AML-193 (cell line): ENCODE measurements at regions not wholly inside any gene's neighbourhood (a gene's known extent, or its start where the extent isn't known, plus 50 kb on each side); places are given as distances from the start of the nearest gene placed in this dataset.
A peak's percentile ranks its signal among the peaks of the same experiment; 100 is the strongest.

ENCODE experiments used
- DNase-seq, 2 experiments: peaks; one replicate each; lab custom pipeline; 2025; lab: John Stamatoyannopoulos, UW

DNA sequence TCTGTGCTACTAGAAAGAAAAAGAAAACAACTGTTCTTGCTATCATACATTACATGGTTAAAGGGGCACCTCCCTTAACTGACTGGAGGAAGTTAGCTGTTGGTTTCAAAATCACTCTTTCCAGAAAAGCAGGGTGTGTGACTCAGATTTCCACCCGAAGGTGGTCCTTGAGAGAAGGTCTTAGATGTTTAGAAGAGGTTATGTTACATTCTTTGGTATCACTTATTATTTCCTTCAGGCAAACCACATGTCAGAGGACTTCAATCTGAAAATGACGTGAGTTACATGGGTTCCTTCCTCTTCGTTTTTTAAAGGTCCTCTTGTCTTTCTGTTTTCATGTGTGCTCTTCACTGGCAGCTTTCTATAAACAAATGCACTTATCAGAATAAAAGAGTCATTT, 307.9 kb upstream of the CBLB start:
- DNase-seq = peak; percentile 53 to 54

DNA sequence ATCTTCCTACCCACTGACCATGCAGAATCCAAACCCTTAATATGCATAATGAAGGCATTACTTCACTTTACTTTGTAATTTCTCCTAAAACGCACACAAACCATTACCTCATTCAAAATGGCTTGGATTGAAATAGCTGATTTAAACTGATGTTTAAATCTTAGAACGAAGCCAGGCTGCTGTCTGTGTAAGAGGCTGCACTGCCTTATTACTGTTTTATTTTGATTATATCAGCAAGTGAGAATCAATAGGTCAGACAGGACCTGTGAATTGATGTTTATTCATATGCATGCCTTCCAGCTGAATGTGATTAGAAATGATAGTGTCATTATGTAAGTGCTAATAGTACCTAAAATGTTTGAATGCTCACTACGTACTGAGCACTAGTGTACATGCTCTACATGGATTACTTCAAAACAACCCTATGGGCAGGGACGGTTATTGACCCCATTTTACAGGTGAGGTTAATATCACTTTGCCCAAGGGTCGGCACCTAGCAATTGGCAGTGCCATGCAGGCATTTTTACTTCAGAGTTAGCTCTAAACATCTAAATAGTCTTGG, 314.2 kb upstream of the CBLB start:
- no peak for DNase-seq

DNA sequence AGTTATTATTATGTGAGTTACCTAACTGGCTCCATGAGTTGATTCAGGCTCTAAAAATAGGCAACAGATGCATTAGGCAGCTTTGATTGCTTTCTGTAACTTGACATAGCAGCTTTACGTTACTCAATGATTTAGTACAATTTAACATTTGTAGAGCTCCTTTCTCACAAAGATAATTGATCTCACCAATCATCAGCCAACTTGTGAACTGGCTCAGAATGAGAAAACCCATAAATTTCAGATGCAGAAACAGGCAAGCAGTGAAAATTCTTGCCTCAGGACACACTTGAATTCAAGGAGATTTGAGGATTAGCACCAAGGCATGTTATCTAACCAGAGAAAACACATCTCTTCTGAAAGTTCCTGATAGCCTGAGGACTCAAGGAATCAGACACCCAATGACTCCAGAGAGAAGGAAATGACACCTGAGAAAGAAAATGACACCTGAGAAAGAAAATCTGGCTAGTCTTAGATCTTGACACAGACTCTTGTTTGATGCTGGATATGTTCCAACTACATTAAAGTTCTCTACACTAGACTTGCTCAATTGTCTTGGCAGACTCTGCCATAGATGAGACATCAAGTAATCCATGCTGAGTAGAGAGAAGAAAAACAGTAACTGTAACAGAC, 315.1 kb upstream of the CBLB start:
- no peak for DNase-seq

DNA sequence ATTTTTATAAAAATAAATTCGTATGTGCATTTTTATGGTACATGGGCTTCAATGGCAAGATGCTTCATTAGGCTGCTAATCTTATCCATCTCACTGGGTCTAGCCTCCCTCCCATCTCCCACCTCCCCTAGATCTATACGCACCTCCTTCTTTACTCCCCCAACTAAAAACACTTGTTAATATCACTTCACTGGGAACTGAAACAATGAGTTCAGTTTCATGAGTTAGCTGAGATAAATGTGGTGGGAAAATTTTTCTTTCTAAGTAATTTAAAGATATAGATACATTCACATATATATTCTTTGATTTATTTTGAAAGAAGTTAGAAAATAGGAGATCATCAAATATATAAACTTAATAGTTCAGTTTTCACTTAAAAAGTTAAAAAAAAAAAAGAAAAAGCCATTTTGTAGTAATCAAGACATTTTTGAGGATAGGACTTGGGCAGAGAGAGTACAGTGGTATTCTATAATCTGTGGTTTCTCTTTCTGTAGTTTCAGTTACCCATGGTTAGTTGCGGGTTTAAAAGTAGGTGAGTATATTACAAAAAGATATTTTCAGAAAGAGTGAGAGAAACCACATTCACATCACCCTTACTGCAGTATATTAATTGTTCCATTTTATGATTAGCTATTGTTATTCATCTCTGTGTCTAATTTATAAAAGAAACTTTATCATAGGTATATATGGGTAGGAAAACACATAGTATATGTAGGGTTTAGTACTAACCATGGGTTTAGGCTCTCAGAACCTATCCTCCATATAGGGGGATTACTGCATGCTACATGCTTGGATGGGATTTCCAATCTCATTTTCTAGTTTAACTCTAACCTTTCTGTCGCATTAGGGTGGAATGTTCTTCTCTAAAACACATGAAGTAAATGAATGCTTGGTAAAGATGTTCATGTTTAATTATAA, 316.0 kb upstream of the CBLB start:
- DNase-seq = no peak

DNA sequence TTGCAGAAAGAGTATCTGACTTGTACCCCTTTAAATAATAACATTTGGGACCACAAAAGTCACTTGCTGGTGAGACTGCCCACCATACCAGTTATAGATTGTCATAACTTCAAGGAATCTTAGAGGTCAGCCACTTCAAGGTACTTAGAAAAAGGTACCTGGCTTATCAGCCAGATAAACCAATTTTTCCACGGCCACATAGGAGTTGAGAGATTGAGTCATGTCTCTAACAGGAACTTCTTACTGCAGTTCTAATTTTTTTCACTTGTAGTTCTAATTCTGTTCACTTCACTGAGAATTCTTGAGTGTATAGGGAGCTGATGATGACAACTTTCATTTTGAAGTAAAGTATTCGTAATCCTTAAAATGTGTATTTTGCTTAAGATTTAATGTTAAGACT, 317.1 kb upstream of the CBLB start:
- DNase-seq = no peak

DNA sequence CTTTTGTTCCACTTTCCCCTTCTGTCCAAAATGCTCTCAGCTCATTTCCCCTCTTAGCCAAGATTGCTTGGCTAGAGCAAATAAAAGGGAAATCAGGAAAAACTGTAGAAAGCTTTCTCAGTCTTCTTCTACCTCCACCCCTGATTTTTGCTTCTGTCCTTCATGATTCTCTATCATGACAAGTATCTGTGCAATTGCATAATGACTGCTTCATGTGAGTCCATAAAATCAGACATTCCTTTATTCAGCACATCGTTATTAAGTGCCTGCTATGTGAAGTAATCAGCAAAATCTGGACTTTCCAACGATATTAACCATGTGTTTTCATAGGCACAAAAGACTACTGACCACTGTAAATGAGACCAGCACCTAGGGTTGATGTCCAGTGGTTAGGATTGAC, 321.5 kb upstream of the CBLB start:
- no peak for DNase-seq

DNA sequence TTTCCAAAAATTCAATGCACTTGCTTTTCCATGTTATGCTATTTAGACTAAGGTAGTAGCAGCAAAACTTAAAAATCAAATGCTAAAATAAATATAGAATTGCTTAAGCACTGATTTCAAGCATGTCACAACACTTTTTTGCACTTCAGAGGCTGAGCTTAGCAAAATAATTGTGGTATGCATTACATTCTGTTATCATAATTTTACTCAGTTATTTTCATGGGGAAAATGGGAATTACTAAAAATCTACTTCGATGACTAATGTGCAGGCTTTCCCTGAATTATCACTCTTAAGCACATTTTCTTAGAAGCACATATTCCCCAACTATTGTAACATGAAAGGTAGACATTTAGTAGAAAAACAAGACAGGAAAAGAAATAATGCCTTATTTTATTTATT, 322.4 kb upstream of the CBLB start:
- DNase-seq = no peak

DNA sequence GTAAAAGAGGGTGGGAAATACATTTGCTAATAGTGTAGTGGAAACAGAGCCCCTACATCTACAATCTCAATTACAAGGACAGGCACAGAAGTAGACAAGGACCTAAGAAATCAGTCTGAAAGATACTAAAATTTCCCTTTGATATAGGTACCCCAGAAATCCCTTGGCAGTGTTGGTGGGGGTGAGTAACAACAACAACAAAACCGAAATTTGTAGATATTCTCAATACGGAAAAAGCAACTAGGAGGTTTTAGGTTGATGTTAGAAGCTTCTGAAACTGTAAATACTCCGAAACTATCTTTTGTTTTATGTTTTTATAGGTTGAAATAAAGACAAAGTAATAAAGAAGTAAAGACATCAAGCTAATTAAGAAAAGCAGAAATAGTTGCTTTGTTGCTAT, 323.1 kb upstream of the CBLB start:
- DNase-seq = no peak

DNA sequence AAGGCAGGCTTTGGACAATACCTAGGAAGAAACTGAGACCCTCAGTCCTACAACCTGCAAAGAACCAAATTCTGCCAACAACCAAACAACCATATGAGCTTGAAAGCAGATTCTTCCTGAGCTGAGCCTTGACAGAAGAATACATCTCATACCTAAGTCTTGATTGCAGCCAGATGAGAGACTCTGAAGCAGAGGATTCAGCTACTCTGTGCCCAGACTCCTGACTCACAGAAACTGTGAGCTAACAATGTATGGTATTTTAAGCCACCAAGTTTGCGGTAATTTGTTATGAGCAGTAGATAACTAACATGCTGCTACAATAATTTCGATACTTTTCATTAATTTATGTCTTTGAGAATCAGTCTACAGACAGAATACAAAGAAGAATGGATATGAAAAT, 325.1 kb upstream of the CBLB start:
- DNase-seq = no peak

DNA sequence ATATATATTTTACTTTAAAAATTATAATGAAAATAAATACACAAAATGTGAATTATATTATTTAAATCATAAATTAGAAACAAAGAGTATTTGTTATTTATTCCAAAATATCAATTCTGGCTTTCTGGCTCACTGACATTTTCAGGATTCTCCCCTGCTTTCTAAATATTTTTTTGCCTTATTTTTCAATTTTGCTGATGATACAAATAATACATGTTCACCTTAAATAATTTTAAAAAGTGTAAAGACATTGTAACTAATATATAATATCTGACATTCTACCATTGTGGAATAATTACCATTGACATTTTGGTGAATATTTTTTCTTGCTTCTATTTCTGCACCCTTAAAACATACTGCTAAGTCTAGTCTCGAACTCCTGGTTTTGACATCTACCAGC, 325.9 kb upstream of the CBLB start:
- no peak for DNase-seq

DNA sequence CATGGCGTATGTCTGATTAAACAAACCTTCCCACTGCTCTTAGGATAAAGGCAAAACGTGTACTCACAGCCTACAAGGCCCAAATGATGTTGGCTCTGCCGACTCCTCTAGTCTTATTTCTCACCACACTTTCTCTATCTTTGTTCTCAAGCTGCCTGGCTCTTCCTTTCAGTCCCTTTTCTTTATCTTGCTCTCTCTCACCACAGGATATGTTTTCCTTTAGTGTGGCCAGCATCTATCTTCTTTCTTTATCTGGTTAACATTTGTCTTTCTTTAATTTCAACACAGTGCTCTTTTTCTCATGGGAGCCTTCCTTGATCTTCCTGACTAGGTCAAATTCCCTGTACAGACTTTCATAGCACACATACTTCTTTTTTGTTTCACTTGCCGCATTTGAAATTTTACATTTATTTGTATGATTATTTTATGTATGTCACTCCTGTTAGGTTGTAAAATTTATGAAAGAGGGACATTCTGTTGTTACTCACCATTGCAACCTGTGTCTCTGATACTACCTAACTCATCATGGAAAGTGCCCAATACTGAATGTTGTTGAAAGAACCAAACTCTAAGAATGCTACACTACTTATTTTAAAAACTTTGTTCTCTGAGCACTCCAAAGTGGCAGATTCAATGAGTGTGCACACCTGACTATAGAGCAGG, 328.9 kb upstream of the CBLB start:
- no peak for DNase-seq

DNA sequence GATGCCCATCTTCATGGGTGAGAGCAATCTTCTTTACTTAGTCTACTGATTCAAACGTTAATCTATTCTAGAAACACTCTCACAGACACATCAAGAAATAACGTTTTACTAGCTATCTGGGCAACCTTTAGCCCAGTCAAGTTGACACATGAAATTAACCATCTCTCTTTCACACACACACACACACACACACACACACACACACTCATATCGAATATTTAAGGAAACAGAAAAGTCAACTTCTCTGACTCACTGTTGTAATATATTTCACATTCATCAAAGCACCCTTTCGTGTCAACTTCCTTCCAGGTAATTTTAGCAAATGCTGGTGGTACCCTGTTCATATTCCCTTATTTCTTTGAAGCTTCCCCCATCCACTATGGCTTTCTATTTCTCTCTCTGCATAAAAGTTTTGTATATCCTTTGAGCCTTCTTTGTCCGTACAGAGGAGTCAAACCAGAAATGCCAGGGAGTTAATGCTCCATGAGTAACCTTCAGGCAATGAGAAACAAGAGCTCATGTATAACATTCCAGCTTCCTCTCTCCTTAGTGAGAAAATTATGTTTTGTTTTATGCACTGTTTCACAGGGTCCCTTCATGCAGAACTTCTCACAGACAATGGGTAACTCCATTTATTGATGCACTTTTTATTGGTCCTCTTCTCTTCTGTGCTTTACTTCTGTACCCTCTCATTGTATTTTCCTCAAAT, 335.5 kb upstream of the CBLB start:
- no peak for DNase-seq

DNA sequence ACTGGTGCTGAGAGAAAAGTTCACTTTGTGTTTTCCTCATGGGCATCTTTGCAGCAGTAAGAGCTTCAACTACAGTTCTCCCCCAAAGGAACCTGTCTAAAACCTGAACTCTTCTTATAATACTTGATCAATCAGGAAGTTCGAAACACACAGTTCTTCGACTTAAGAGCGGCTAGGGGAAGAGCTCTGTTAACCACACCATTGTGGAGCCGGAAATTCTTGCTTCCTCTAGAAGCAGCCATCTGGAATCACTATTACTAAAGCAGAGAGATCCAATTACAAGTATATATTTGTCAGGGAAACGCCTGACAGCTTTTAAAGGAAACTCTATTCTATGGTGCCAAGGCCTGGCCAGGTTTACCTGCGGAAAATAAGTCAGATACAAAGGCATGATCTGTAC, 337.3 kb upstream of the CBLB start:
- peak; percentile 70 to 79 for DNase-seq

DNA sequence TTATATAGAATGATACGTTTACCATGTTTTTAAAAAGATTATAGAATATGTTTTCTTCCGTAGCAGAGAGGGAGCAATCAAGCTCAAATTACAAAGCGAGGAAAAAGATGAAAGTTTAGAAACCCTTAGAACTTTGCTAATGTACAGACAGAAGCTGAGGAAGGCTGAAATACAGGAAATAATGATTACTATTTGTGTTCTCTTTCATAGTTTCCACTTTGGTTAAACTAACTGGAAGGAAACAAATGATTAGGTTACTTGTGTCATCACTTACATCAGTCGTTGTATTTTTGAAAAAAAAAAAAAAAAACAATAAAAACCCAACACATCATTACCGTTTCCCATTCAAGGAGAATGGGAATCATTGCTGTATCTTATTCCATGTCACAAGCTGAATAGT, 337.8 kb upstream of the CBLB start:
- no peak for DNase-seq

DNA sequence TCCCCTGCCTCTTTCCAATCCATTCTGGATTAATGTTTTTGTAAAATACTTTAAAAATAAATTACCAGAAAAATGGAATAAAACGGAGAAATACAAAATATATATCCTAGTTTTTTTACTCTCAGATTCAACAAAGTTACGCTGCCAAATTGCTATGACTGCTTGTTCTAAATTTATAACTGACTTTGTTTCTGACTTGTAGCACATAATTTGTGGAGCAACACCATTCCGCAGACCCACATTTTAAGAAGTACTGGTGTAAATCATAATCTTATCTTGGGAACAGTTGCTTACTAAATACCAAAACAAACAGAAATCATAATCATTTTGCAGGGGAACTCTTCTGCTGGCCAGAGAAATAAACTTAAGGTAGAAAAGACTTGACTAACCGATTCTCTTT, 339.4 kb upstream of the CBLB start:
- no peak for DNase-seq

DNA sequence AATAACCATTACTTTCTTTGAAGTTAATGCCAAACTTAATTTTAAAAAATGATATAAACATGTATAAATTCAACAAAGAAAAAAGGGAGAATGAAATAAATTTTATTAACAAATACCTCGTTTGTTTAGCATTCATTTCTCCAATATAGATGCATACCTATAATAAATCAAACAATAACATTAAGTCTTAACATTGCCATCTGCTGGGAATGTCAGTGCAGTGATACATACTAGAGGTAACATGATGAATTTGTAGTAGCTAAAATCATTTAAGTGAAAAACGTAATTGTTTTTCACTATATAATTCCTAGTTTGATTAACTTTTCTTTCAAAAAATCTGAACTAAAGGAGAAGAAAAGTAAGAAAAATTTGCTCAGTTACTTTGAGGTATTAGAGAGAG, 340.2 kb upstream of the CBLB start:
- no peak for DNase-seq

DNA sequence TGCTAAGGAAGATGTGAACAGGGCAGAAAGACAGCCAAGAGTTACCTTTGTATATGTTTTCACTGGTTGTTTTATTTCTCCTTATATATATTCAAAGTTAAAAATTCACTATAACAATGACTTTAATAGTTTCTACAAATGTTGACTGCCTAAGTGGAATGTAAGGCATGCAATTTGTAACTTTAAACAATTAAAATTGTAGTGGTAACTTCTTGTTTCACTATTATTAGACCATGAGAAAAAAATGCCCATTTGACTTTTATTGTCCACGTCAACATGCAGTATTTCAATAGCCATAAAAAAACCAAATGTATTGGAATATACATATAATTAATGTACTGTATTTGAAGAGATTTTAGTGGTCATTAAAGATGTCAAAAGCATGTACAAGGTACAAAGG, 340.7 kb upstream of the CBLB start:
- no peak for DNase-seq

DNA sequence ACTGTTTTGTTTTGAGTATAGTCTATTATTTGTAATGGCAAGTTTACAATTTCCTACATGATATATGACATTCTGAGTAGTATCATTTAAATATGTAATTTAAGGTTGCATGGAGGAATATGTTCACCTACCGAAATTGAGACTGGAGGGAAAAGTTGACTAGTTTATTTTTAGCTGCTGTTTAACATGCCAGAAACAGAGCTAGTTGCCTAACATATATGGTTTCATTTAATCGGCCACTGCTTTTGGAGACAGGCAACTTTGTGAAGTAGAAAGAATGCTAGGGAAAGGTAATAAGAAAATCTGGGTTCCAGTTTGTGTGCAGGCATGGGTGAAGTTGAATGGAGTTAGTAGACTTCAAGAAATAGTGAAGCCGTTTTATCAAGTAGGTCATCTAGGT, 342.1 kb upstream of the CBLB start:
- no peak for DNase-seq

DNA sequence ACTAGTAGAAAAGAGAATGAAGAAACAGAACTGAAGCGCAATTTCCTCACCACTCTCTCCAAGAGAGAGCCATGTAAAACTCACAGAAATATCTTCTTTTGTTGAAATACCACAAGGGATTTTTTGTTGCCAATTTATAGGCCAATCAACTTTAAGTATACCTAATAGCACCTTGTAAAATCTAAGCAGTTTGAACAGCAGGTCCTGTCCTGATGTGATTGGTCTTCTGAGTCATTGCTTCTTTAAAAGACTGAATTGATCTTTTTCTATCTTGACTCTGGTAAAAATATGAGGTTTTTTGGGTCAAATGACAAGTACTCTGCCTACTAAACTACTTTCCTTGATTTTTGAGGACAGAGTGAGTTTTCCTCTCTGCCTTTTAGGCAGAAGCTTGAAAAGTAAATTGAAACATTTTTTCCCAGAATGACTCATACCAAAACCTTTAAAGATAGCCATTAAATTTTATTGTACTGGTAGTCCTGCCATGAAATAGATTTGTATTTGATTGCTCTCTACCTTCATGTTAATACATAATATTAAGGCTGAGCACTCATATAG, 343.9 kb upstream of the CBLB start:
- no peak for DNase-seq

DNA sequence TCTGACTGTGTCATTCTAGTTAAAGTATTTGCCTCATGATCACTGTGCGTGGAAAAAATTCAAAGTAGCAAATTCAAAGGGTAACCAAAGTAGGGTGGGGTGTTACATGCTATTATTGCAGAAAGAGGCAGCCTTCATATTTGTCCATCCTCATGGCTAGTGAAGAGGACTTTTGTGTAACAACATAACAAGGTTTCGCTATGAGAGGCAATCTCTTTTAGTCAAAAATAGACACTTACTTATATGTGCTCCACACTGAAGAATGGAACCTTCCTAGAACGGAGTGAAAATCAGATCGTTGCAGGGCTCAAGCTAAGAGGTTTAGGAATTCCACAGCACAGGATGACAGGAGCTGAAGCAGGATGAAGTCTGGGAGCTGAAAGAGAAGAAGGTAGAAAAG, 345.1 kb upstream of the CBLB start:
- DNase-seq = no peak

DNA sequence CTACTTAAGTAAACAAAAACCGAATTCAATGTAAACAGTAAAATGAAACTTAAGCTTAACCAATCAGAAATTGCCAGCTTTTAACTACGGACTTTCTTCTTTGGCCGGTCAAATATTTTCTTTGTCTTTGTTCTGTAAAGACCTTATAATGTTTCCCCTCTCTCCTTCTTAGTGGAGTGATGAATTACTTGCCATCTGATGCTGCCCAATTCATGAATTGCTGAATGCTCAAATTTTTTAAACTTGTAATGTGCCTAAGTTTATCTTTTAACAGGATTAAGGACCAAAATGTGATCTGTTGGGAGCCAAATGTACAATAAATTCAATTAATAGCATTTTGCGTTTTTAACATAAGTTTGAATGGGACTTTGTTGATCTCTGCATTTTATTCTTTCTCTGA, 345.8 kb upstream of the CBLB start:
- DNase-seq = no peak

DNA sequence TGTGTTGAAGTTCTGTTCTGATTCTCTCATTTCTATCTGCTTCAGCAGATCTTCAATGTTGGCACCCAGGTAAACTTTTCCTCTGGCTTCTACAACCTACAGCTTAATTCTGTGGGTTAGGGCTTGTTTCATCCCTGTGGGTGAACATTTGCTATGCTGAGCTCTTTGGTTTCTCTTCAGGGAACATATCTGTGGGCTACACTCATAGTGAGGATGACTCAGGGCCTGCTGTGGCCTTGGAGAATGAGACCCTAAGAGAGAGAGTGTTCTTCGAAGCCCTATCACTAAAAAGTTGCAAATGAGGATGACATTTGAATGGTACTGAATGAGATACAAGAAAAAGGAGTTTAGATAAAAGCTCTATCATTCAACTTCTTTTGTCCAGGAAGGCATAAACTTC, 346.2 kb upstream of the CBLB start:
- no peak for DNase-seq
